IPS-18a (cell line): ENCODE measurements at regions not wholly inside any gene's neighbourhood (a gene's known extent, or its start where the extent isn't known, plus 50 kb on each side); places are given as distances from the start of the nearest gene placed in this dataset.

Source experiments
- H3K27ac ChIP-seq: one replicate; pipeline ENCODE4 v1.5.1; 2013; ENCODE audit warnings: low read length
- H3K27me3 ChIP-seq: one replicate; pipeline ENCODE4 v1.6.1; 2013; ENCODE audit warnings: mild to moderate bottlenecking, low read length; ENCODE audit not compliant: control insufficient read depth, insufficient read depth
- H3K36me3 ChIP-seq: one replicate; pipeline ENCODE4 v1.6.1; 2013; ENCODE audit warnings: low read depth, low read length; ENCODE audit not compliant: control insufficient read depth
- H3K4me1 ChIP-seq: one replicate; pipeline ENCODE4 v1.6.1; 2013; ENCODE audit warnings: low read depth, low read length; ENCODE audit not compliant: control insufficient read depth
- H3K4me3 ChIP-seq: one replicate; pipeline ENCODE4 v1.5.1; 2013; ENCODE audit warnings: low read length
- H3K9ac ChIP-seq: one replicate; pipeline ENCODE4 v1.6.1; 2013; ENCODE audit warnings: mild to moderate bottlenecking, low read length, moderate library complexity
- H3K9me3 ChIP-seq: one replicate; pipeline ENCODE4 v1.6.1; 2013; ENCODE audit warnings: low read depth, low read length; ENCODE audit not compliant: control insufficient read depth

GRCh38 chr4:32037399-32037798 lies 1317.2 kb downstream of the PCDH7 start:
- H3K27ac ChIP-seq, result no peak overlapping the region
- H3K36me3 ChIP-seq, result no peaks in the 10 kb centered on the region
- no peaks in the 10 kb centered on the region for H3K27me3 ChIP-seq
- H3K9me3 ChIP-seq, result no peaks in the 10 kb centered on the region
- no peaks in the 10 kb centered on the region for H3K4me1 ChIP-seq
- H3K4me3 ChIP-seq, result no peak overlapping the region
- H3K9ac ChIP-seq, result no peak overlapping the region

DNA sequence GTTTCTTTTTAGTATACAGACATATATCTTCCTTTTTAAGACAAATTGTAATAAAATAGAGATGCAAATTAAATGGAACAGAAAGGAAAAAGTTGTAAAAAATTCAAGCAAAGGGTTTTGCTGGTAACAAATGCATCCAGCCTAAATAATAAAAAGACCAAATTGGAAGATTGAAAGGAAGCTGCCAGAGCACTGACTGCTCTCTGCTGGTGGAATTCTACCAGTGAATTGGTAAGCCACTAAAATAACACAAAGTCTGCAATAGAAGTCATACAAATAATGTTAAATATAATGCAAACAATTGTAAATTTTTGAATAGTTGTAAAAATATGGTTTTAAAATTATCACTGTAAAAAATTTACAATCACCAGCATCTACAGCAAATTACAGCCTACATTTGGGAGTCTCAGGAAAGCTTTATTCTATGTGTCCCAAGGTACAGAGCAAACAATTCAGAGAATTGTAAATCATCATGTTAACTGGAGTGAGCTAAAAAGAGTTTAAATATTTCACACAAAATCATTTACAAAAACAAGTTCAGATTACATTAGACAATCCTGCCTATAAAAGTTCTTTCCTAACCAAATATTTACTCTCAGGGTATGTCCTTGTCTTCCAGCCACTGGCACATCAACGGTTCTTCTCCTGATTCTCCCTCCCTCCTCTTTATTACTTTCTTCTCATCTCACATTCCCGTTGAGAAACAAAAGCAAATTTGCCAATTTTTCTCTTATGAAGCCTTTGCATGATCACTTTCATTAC lies 1322.5 kb downstream of the PCDH7 start:
- Histone ChIP-seq H3K9ac (no peak overlapping the region), H3K27ac (no peak overlapping the region), H3K4me1 (no peaks in the 10 kb centered on the region), H3K9me3 (peaks cover 3% of the 10 kb centered on the region), H3K4me3 (no peak overlapping the region), H3K27me3 (no peaks in the 10 kb centered on the region), H3K36me3 (no peaks in the 10 kb centered on the region)

DNA sequence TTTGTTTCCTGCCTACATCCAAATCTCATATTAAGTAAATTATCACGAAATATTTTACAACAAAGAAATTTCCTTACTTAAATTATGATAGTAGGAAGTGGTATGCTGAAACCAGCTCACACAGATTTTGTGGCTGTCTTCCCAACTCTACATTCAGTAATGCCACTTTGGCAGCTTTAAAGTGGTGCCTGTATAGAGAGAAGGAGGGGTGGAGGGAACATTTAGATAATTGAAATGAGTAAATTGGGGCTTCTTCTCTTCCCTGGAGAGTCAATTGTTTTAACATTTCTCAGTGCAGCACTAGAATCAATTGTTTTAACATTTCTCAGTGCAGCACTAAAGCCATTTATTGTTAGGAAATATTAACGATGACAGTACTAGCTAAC lies 1323.1 kb downstream of the PCDH7 start:
- no peak overlapping the region for H3K27ac ChIP-seq
- H3K27me3 ChIP-seq, result no peaks in the 10 kb centered on the region
- no peak overlapping the region for H3K9ac ChIP-seq
- no peaks in the 10 kb centered on the region for H3K36me3 ChIP-seq
- peaks cover 3% of the 10 kb centered on the region for H3K9me3 ChIP-seq
- H3K4me3 ChIP-seq, result no peak overlapping the region
- no peaks in the 10 kb centered on the region for H3K4me1 ChIP-seq

DNA sequence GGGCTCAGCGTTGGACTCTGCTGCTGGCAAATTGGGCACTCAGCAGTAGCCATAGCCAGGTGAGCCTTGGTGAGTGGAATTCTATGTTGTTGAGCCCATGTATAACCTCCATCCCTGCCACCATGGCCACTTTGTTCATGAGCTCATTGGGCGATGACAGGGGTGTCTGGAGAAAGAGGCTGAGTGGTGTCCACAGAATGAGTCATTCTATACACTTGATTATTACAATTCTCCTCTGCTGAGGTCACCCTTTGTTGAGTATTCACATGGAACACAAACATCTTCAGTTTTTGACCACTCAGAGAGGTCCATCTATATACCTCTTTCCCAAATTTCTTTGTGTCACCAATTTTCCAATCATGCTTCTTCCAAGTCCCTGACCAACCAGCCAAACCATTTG lies 1341.7 kb downstream of the PCDH7 start:
- Histone ChIP-seq H3K36me3 (no peaks in the 10 kb centered on the region), H3K9ac (no peak overlapping the region), H3K27ac (no peak overlapping the region), H3K27me3 (no peaks in the 10 kb centered on the region), H3K4me3 (no peak overlapping the region), H3K9me3 (no peaks in the 10 kb centered on the region), H3K4me1 (no peaks in the 10 kb centered on the region)

GRCh38 chr4:32073542-32073941 lies 1353.4 kb downstream of the PCDH7 start:
- H3K27ac ChIP-seq, result no peak overlapping the region
- H3K36me3 ChIP-seq, result no peaks in the 10 kb centered on the region
- H3K4me3 ChIP-seq, result no peak overlapping the region
- H3K27me3 ChIP-seq, result no peaks in the 10 kb centered on the region
- H3K4me1 ChIP-seq, result no peaks in the 10 kb centered on the region
- no peak overlapping the region for H3K9ac ChIP-seq
- H3K9me3 ChIP-seq, result no peaks in the 10 kb centered on the region

- H3K27ac ChIP-seq, result no peak overlapping the region
- H3K4me1 ChIP-seq, result no peaks in the 10 kb centered on the region
- no peak overlapping the region for H3K4me3 ChIP-seq
- no peak overlapping the region for H3K9ac ChIP-seq
- no peaks in the 10 kb centered on the region for H3K9me3 ChIP-seq
- no peaks in the 10 kb centered on the region for H3K36me3 ChIP-seq
- no peaks in the 10 kb centered on the region for H3K27me3 ChIP-seq
Observed at GRCh38 chr4:32087211-32087610, 1367.0 kb downstream of the PCDH7 start.

GRCh38 chr4:32094987-32095386 lies 1374.8 kb downstream of the PCDH7 start:
- Histone ChIP-seq H3K36me3 (no peaks in the 10 kb centered on the region), H3K27me3 (no peaks in the 10 kb centered on the region), H3K27ac (no peak overlapping the region), H3K4me3 (no peak overlapping the region), H3K9me3 (no peaks in the 10 kb centered on the region), H3K4me1 (no peaks in the 10 kb centered on the region), H3K9ac (no peak overlapping the region)

DNA sequence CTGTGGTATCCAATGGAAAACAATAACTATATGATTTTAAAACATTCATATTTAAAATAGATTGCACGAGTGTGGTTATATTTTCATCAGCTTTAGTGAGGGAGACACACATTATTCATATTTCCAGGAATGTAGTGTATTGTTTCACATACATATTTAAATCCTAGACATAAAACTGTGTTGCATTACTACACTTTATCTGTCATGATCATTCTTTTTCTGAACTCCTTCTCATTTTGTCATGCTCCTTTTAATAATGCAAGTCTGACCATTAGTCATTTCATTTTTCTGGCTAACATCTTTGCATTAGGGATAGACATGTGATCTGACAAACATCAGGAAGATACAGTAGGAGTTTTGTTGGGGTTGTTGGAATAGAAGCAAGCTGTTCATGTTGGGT lies 1382.7 kb downstream of the PCDH7 start:
- Histone ChIP-seq H3K36me3 (no peaks in the 10 kb centered on the region), H3K4me1 (no peaks in the 10 kb centered on the region), H3K27me3 (no peaks in the 10 kb centered on the region)

GRCh38 chr4:32106767-32107166 lies 1386.6 kb downstream of the PCDH7 start:
- Histone ChIP-seq H3K36me3 (no peaks in the 10 kb centered on the region), H3K4me3 (no peak overlapping the region), H3K27ac (no peak overlapping the region), H3K9me3 (no peaks in the 10 kb centered on the region), H3K4me1 (no peaks in the 10 kb centered on the region), H3K9ac (no peak overlapping the region), H3K27me3 (no peaks in the 10 kb centered on the region)

More for the DNA sequence above, 1382.7 kb downstream of the PCDH7 start:
- H3K4me3 ChIP-seq, result no peak overlapping the region
- no peaks in the 10 kb centered on the region for H3K9me3 ChIP-seq
- no peak overlapping the region for H3K27ac ChIP-seq
- H3K9ac ChIP-seq, result no peak overlapping the region

GRCh38 chr4:32112891-32113290 lies 1392.7 kb downstream of the PCDH7 start:
- H3K27ac ChIP-seq, result no peak overlapping the region
- no peaks in the 10 kb centered on the region for H3K36me3 ChIP-seq
- H3K27me3 ChIP-seq, result no peaks in the 10 kb centered on the region
- no peak overlapping the region for H3K4me3 ChIP-seq
- no peaks in the 10 kb centered on the region for H3K9me3 ChIP-seq
- H3K4me1 ChIP-seq, result no peaks in the 10 kb centered on the region
- H3K9ac ChIP-seq, result no peak overlapping the region

GRCh38 chr4:32117693-32118092 lies 1397.5 kb downstream of the PCDH7 start:
- Histone ChIP-seq H3K27me3 (no peaks in the 10 kb centered on the region), H3K4me1 (no peaks in the 10 kb centered on the region), H3K27ac (no peak overlapping the region), H3K9ac (no peak overlapping the region), H3K4me3 (no peak overlapping the region), H3K36me3 (no peaks in the 10 kb centered on the region), H3K9me3 (no peaks in the 10 kb centered on the region)

- no peak overlapping the region for H3K9ac ChIP-seq
- H3K27ac ChIP-seq, result no peak overlapping the region
- no peak overlapping the region for H3K4me3 ChIP-seq
Observed at GRCh38 chr4:32119907-32120306, 1399.7 kb downstream of the PCDH7 start.

More at GRCh38 chr4:32119907-32120306, 1399.7 kb downstream of the PCDH7 start:
- Histone ChIP-seq H3K9me3 (no peaks in the 10 kb centered on the region), H3K36me3 (no peaks in the 10 kb centered on the region), H3K4me1 (no peaks in the 10 kb centered on the region), H3K27me3 (no peaks in the 10 kb centered on the region)
